Activated B cell treated with CpG ODN at 0.5 μM for 24 hours (primary cell): ENCODE measurements at regions not wholly inside any gene's neighbourhood (a gene's known extent, or its start where the extent isn't known, plus 50 kb on each side); places are given as distances from the start of the nearest gene placed in this dataset.
A peak's percentile ranks its signal among the peaks of the same experiment; 100 is the strongest.

ENCODE experiments used
- ATAC-seq: fragments of 200-7000 bp; cut with Tn5 transposase; one replicate; pipeline ENCODE4 v1.10.0; 2021; ENCODE audit warnings: low read depth, mild to moderate bottlenecking, moderate library complexity
- CTCF ChIA-PET: fragments of 350-600 bp; sonication (Branson Sonifier 250); formaldehyde crosslinking; loops from one replicate; lab custom pipeline; 2021; ENCODE audit warnings: antibody characterized with exemption; lab: Charles Lee
- POLR2A ChIA-PET: fragments of 350-600 bp; sonication (Branson Sonifier 250); formaldehyde crosslinking; loops from one replicate; lab custom pipeline; 2021; ENCODE audit warnings: antibody characterized with exemption; lab: Charles Lee
- DNase-seq: peaks from one replicate; pipeline ENCODE4 v3.0.0; 2022
- H3K27ac Mint-ChIP-seq: one replicate; pipeline ENCODE4 v1.8.0; 2020; ENCODE audit warnings: mixed read lengths
- H3K27me3 Mint-ChIP-seq: one replicate; pipeline ENCODE4 v1.8.0; 2021; ENCODE audit warnings: mixed read lengths
- H3K36me3 Mint-ChIP-seq: one replicate; pipeline ENCODE4 v1.8.0; 2021; ENCODE audit warnings: low read depth, mixed read lengths
- H3K4me1 Mint-ChIP-seq: one replicate; pipeline ENCODE4 v1.8.0; 2021; ENCODE audit warnings: mixed read lengths
- H3K4me3 Mint-ChIP-seq: one replicate; pipeline ENCODE4 v1.8.0; 2020; ENCODE audit warnings: mild to moderate bottlenecking, mixed read lengths
- H3K9me3 Mint-ChIP-seq: one replicate; pipeline ENCODE4 v1.8.0; 2020; ENCODE audit warnings: mixed read lengths
- intact Hi-C: fragments of 100-400 bp; cut with micrococcal nuclease; formaldehyde crosslinking; loops from one replicate; pipeline ENCODE4 v1.15.1; 2024
- TF ChIP-seq, protein P1 (sequence below): fragments of 200-600 bp; IDR thresholded peaks from one replicate; pipeline ENCODE4 v1.8.0; 2022; ENCODE audit warnings: antibody characterized with exemption, mild to moderate bottlenecking

DNA sequence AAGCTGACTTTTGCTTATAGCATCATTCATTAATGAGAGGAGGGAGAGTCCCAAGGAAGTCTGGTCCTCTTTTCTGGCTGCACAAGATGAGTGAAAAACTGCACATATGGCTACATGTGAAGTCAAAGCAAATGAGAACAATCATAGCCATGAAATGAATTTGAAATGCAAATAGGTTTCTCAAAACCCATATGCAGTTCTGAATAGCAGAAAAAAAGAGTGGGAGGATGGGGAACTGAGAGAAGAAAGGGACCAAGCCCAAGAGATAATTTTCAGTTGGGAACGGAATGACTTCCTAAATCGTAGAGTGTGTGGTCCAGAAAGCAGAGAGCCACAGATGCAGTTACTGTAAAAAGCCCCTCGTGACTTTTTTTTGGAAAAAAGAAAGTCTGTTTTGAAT lies 66.3 kb downstream of the GTPBP8 start:
- ChIA-PET POLR2A (no interaction called here), CTCF (interaction anchor here (3.5 kb wide), 1 partner anchor 231 kb away, joined by 14 read pairs; no protein-coding TSS in a partner anchor)
- Mint-ChIP-seq H3K36me3 (peaks cover 9% of the 10 kb centered on the region), H3K4me1 (no peaks in the 10 kb centered on the region), H3K4me3 (no peak overlapping the region), H3K9me3 (no peaks in the 10 kb centered on the region), H3K27ac (no peak overlapping the region), H3K27me3 (no peaks in the 10 kb centered on the region)
- DNase-seq (no peak), ATAC-seq (peak; percentile 72)
- TF ChIP-seq, protein P1, sequence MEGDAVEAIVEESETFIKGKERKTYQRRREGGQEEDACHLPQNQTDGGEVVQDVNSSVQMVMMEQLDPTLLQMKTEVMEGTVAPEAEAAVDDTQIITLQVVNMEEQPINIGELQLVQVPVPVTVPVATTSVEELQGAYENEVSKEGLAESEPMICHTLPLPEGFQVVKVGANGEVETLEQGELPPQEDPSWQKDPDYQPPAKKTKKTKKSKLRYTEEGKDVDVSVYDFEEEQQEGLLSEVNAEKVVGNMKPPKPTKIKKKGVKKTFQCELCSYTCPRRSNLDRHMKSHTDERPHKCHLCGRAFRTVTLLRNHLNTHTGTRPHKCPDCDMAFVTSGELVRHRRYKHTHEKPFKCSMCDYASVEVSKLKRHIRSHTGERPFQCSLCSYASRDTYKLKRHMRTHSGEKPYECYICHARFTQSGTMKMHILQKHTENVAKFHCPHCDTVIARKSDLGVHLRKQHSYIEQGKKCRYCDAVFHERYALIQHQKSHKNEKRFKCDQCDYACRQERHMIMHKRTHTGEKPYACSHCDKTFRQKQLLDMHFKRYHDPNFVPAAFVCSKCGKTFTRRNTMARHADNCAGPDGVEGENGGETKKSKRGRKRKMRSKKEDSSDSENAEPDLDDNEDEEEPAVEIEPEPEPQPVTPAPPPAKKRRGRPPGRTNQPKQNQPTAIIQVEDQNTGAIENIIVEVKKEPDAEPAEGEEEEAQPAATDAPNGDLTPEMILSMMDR: no peak
- intact Hi-C loops: no loop called here

DNA sequence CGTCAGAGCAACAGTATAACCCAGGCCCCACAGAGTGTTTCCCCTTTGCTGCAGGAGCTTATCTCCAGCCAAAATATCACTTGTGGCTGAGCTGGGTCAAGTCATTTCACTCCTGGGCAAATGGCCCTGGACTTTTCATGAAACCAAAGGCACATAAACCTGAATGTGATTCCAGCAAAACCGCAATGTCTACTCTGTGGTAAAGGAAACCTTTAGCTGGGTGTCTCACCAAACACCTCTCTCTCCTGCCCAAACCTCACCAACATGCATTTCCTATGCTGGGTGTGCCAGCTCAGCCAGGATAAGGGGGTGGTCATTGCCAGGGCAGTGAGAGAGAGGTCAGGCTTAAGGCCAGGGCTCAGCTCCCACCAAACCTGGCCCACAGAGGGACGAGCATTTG lies 67.4 kb downstream of the GTPBP8 start:
- CTCF ChIA-PET: interaction anchor here (0.5 to 0.8 kb wide), 2 partner anchors 232 to 323 kb away, joined by 3 read pairs; no protein-coding TSS in a partner anchor
- DNase-seq: no peak
- intact Hi-C loops: no loop called here
- H3K27ac Mint-ChIP-seq: no peak overlapping the region
- ATAC-seq: no peak
- TF ChIP-seq, protein P1: no peak
- H3K4me3 Mint-ChIP-seq: no peak overlapping the region
- POLR2A ChIA-PET: no interaction called here
- no peaks in the 10 kb centered on the region for H3K4me1 Mint-ChIP-seq
- H3K36me3 Mint-ChIP-seq: peaks cover 19% of the 10 kb centered on the region
- H3K9me3 Mint-ChIP-seq: no peaks in the 10 kb centered on the region
- H3K27me3 Mint-ChIP-seq: no peaks in the 10 kb centered on the region

DNA sequence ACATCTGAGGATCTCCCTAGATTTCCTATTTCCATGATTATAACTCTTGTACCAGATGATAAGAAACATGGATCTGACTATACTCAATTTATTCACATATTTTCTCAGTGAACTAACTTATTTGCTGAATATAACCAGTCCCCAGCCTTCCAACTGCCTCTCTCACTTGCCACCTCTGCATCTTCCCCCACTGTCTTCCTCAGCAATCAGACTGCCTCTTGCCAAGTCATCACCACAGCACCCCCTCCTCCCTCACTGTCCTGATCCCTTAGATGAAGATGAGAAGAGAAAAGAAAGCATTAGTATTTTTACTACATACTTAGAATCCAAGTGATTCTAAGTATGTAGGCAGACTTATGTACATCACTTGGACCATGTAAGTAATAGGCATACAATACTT lies 71.9 kb downstream of the GTPBP8 start:
- Mint-ChIP-seq H3K9me3 (peaks cover 10% of the 10 kb centered on the region), H3K27me3 (no peaks in the 10 kb centered on the region), H3K27ac (no peak overlapping the region), H3K4me1 (no peaks in the 10 kb centered on the region), H3K4me3 (no peak overlapping the region), H3K36me3 (peaks cover 56% of the 10 kb centered on the region)
- no peak for ATAC-seq
- ChIA-PET CTCF (no interaction called here), POLR2A (no interaction called here)
- DNase-seq: no peak
- intact Hi-C loops: no loop called here
- TF ChIP-seq, protein P1: no peak

DNA sequence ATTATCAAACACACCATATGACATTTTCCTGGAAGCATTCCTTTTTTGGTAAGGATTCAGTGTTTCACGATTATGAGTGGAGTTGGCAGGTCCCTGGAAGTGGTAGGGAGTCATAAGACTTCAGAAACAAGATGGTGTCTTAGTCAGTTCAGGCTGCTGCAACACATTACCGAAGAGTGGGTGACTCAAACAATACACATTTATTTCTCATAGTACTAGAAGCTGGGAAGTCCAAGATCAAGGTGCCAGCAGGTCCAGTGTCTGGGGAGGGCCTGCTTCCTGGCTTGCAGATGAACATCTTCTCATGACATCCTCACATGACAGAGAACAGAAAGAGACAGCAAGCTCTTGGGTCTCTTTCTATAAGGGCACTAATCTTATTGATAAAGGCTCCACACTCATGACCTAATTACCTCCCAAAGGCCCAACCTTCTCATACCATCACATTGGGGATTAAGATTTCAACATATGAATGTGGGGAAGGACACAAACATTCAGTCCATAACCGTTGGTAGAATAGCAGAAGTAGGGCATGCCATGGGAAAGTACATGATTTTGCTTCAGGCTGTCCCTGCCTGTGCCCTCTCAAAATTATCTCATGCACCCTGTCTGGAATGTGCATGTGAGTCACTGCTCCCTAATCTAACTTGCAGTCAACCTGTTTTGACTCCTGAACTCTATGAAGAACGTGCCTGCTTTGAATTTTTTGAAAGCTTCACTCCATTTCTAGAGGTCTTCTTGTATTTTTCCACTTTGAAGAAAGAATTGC lies 72.5 kb downstream of the GTPBP8 start:
- intact Hi-C loops: no loop called here
- DNase-seq (no peak), ATAC-seq (no peak)
- H3K27ac Mint-ChIP-seq: no peak overlapping the region
- H3K27me3 Mint-ChIP-seq: no peaks in the 10 kb centered on the region
- ChIA-PET CTCF (no interaction called here), POLR2A (no interaction called here)
- TF ChIP-seq, protein P1: no peak
- H3K4me3 Mint-ChIP-seq: no peak overlapping the region
- H3K9me3 Mint-ChIP-seq: peaks cover 12% of the 10 kb centered on the region
- H3K4me1 Mint-ChIP-seq: no peaks in the 10 kb centered on the region
- H3K36me3 Mint-ChIP-seq: peaks cover 58% of the 10 kb centered on the region

- Mint-ChIP-seq H3K9me3 (peaks cover 12% of the 10 kb centered on the region), H3K27ac (no peak overlapping the region), H3K36me3 (peaks cover 58% of the 10 kb centered on the region), H3K4me3 (no peak overlapping the region), H3K27me3 (no peaks in the 10 kb centered on the region), H3K4me1 (no peaks in the 10 kb centered on the region)
- DNase-seq: no peak
- ChIA-PET POLR2A (no interaction called here), CTCF (no interaction called here)
- TF ChIP-seq, protein P1: no peak
- intact Hi-C loops: no loop called here
- ATAC-seq: no peak
Measured at GRCh38 chr3:113064183-113064582, 73.4 kb downstream of the GTPBP8 start.
